Heart right ventricle (tissue), 16 donors: ENCODE measurements at regions not wholly inside any gene's neighbourhood (a gene's known extent, or its start where the extent isn't known, plus 50 kb on each side); places are given as distances from the start of the nearest gene placed in this dataset.

Source experiments
- ATAC-seq, 8 donors: fragments of 200-7000 bp; cut with Tn5 transposase; one replicate each; pipeline ENCODE4 v1.9.1; 2020; ENCODE audit warnings: mild to moderate bottlenecking in 8 of 8, moderate library complexity in 8 of 8, moderate number of reproducible peaks in 1 of 8
- DNase-seq, 2 donors: peaks; one replicate each; pipeline ENCODE4 v3.0.0-alpha.2; 2020
- H3K27ac ChIP-seq, 10 donors: fragments of 200-600 bp; sonication (generic) in 2 of 10; one replicate each; pipeline versions ENCODE4 v1.5.0 to v1.8.0; 2020 to 2022; ENCODE audit warnings: mild to moderate bottlenecking in 3 of 10
- H3K27me3 ChIP-seq, 7 donors: fragments of 200-600 bp; one replicate each; pipeline ENCODE4 v1.8.0; 2021 to 2022; ENCODE audit warnings: mild to moderate bottlenecking in 2 of 7
- H3K36me3 ChIP-seq, 9 donors: fragments of 200-600 bp; sonication (generic) in 1 of 9; one replicate each; pipeline versions ENCODE4 v1.5.0 to v1.8.0; 2020 to 2022; ENCODE audit warnings: mild to moderate bottlenecking in 2 of 9
- H3K4me1 ChIP-seq, 9 donors: fragments of 200-600 bp; sonication (generic) in 1 of 9; one replicate each; pipeline versions ENCODE4 v1.5.0 to v1.8.0; 2020 to 2022; ENCODE audit warnings: mild to moderate bottlenecking in 4 of 9
- H3K4me3 ChIP-seq, 10 donors: fragments of 200-600 bp; sonication (generic) in 2 of 10; one replicate each; pipeline versions ENCODE4 v1.5.0 to v1.8.0; 2020 to 2022; ENCODE audit warnings: mild to moderate bottlenecking in 7 of 10, moderate library complexity in 2 of 10
- H3K9me3 ChIP-seq, 11 donors: fragments of 200-600 bp in 10 of 11; sonication (generic) in 2 of 11; one replicate each; pipeline versions ENCODE4 v1.5.0 to v1.8.0; 2013 to 2022; ENCODE audit warnings: mild to moderate bottlenecking in 2 of 11, control low read depth in 1 of 11, moderate library complexity in 1 of 11
- WGBS, 2 donors: extraction: QIAGEN DNeasy Blood & Tissue Kit; methylation state at CpG; one replicate each; pipeline ENCODE4 v1.1.7; 2013; ENCODE audit warnings: inconsistent platforms in 1 of 2; 5-methylcytosine and 5-hydroxymethylcytosine counted together
- intact Hi-C, 10 donors: fragments of 100-400 bp; cut with DNase I; formaldehyde crosslinking; loops; one replicate each; pipeline versions ENCODE4 v1.11.1 to v1.14.2; 2022
- TF ChIP-seq, protein P1 (sequence below), 9 donors: fragments of 200-600 bp; sonication (generic) in 2 of 9; IDR thresholded peaks; one replicate each; pipeline versions ENCODE4 v1.5.0 to v1.8.0; 2021 to 2022; ENCODE audit warnings: antibody characterized with exemption in 9 of 9, mild to moderate bottlenecking in 5 of 9, moderate library complexity in 1 of 9
- donor health status: Arrhythmogenic right ventricular cardiomyopathy.
- donor health status: ischemic (EF 13 %, LVEDD 7.1; RV severe dilation, severe dysfunction).
- donor health status: healthy with polysubstance abuse.
- donor health status: DM: no; HTN: yes; CAD: no.
- donor health status: DM: no; HTN: no; CAD: no.
- donor health status: ischemic (EF 25% LVEDD 6.9; RV normal size, moderate dysfunction).
- donor health status: ischemic (EF 25% LVEDD 5.7; RV mildly dilated, moderate dysfunction).
- donor health status: healthy.
- donor health status: DM: yes; HTN: yes; CAD: no.
- donor health status: Ischemic cardiomyopathy.
- donor health status: ischemic (EF 35%, LVEDD 5.7; RV mildly dilated, moderate dysfunction).
- donor health status: nonischemic (EF 11% LVEDD 7.7; RV severe dilation, severe dysfunction).
- donor health status: DM: yes; HTN: yes; CAD: no.
- donor health status: PGD.
- donor health status: ischemic (EF 29% LVEDD 5.4; RV normal size, mild dysfunction).
- donor health status: nonischemic (EF 23%, LVEDD 6.1; RV moderate dilation, normal function).

- WGBS, 2 donors, result 63 to 73% methylated on average over 2 of the region's 2 CpGs
- intact Hi-C loops, result no loop called here
- Histone ChIP-seq H3K9me3 (peaks cover 0 to 17% (median 8%) of the 10 kb centered on the region in 11 donors), H3K4me3 (no peak overlapping the region), H3K36me3 (no peaks in the 10 kb centered on the region), H3K27ac (no peak overlapping the region), H3K27me3 (no peaks in the 10 kb centered on the region), H3K4me1 (no peaks in the 10 kb centered on the region)
- no peak for ATAC-seq
- no peak for DNase-seq
- TF ChIP-seq, protein P1, sequence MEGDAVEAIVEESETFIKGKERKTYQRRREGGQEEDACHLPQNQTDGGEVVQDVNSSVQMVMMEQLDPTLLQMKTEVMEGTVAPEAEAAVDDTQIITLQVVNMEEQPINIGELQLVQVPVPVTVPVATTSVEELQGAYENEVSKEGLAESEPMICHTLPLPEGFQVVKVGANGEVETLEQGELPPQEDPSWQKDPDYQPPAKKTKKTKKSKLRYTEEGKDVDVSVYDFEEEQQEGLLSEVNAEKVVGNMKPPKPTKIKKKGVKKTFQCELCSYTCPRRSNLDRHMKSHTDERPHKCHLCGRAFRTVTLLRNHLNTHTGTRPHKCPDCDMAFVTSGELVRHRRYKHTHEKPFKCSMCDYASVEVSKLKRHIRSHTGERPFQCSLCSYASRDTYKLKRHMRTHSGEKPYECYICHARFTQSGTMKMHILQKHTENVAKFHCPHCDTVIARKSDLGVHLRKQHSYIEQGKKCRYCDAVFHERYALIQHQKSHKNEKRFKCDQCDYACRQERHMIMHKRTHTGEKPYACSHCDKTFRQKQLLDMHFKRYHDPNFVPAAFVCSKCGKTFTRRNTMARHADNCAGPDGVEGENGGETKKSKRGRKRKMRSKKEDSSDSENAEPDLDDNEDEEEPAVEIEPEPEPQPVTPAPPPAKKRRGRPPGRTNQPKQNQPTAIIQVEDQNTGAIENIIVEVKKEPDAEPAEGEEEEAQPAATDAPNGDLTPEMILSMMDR (IDR thresholded peaks at IDR 0.05), result no peak
These were observed 271.5 kb upstream of the ZWINT start for GRCh38 chr10:56632537-56632936.

GRCh38 chr10:56624082-56624481 lies 263.0 kb upstream of the ZWINT start:
- H3K4me3 ChIP-seq, result no peak overlapping the region
- peaks cover 0 to 8% (median 0%) of the 10 kb centered on the region in 9 donors for H3K4me1 ChIP-seq
- no peaks in the 10 kb centered on the region for H3K27me3 ChIP-seq
- ATAC-seq (no peak), DNase-seq (no peak)
- intact Hi-C loops, result no loop called here
- no peaks in the 10 kb centered on the region for H3K36me3 ChIP-seq
- H3K9me3 ChIP-seq, result no peaks in the 10 kb centered on the region
- TF ChIP-seq, protein P1 (IDR thresholded peaks at IDR 0.05), result no peak
- no peak overlapping the region for H3K27ac ChIP-seq

- no peaks in the 10 kb centered on the region for H3K36me3 ChIP-seq
- DNase-seq (no peak), ATAC-seq (no peak)
- TF ChIP-seq, protein P1 (IDR thresholded peaks at IDR 0.05), result no peak
- H3K27me3 ChIP-seq, result no peaks in the 10 kb centered on the region
- H3K4me1 ChIP-seq, result peaks cover 0 to 8% (median 0%) of the 10 kb centered on the region in 9 donors
- peak overlapping the region in 1 of 10 donors; percentile 32 for H3K4me3 ChIP-seq
- WGBS, 2 donors, result 40 to 41% methylated on average over 2 of the region's 2 CpGs
- no peaks in the 10 kb centered on the region for H3K9me3 ChIP-seq
- intact Hi-C loops, result no loop called here
- no peak overlapping the region for H3K27ac ChIP-seq
These were observed 262.0 kb upstream of the ZWINT start for GRCh38 chr10:56623064-56623463.

DNA sequence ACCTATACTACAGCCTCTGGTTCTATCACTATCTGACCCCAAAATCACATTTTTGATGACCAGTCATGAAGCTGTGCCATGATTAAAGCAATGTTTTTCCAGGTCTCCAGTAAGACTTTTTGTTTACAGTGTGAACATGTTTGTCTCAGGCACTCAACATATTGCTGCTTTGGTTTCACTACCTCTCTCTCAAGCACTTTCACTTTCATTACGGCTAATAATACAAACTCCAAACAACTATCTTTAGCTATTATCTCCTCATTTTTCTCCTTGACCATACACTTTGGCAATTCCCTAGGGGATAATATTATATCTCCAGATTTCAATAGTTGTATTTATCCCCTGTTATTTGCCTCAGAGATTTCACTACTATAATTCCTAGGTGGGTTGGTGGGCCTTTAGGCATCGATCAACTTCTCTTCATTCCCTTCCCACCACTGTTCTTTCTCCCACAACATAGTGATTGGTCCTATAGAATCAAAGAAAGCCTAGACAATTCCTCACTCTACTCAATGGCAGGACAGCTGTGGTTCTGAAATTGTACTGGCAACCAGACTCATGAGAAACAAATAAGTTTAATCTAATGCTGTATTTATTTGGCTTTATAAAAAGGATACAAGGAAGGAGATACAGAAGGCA lies 261.4 kb upstream of the ZWINT start:
- ATAC-seq, result no peak

More for the DNA sequence above, 261.4 kb upstream of the ZWINT start:
- 72 to 75% methylated on average over 2 of the region's 2 CpGs for WGBS, 2 donors
- Histone ChIP-seq H3K4me3 (peak overlapping the region in 7 of 10 donors; percentile 11 to 32 (median 17)), H3K27ac (peak overlapping the region in 1 of 10 donors; percentile 12), H3K4me1 (peaks cover 0 to 8% (median 0%) of the 10 kb centered on the region in 9 donors), H3K36me3 (no peaks in the 10 kb centered on the region), H3K27me3 (no peaks in the 10 kb centered on the region), H3K9me3 (no peaks in the 10 kb centered on the region)
- no peak for DNase-seq
- intact Hi-C loops, result no loop called here
- TF ChIP-seq, protein P1 (IDR thresholded peaks at IDR 0.05), result no peak
